Central memory CD4-positive, alpha-beta T cell (primary cell): ENCODE measurements at regions not wholly inside any gene's neighbourhood (a gene's known extent, or its start where the extent isn't known, plus 50 kb on each side); places are given as distances from the start of the nearest gene placed in this dataset.
A peak's percentile ranks its signal among the peaks of the same experiment; 100 is the strongest.

Source experiments
- DNase-seq: peaks from one replicate; pipeline ENCODE4 v3.0.0; 2022

DNA sequence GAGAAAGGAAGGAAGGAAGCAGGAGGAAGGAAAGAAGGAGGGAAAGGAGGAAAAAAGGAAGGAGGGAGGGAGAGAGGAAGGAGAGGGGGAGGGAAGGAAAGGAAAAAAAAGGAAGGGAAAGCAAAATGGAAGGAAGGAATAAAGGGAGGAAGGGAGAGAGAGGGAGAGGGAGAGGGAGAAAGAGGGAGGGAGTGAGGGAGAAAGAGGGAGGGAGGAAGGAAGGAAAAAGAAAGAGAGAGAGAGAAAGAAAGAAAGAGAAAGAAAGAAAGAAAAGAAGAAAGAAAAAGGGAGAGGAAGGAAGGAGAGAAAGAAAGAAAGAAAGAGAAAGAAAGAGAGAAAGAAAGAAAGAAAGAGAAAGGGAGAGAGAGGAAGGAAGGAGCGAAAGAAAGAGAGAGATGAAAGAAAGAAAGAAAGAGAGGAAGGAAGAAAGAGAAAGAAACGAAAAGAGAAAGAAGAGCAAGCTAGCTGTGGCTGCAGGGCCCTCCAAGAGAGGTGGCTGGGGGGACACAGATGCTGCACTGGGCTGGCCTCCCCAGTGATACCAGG, 472.4 kb upstream of the MGMT start:
- DNase-seq = no peak

DNA sequence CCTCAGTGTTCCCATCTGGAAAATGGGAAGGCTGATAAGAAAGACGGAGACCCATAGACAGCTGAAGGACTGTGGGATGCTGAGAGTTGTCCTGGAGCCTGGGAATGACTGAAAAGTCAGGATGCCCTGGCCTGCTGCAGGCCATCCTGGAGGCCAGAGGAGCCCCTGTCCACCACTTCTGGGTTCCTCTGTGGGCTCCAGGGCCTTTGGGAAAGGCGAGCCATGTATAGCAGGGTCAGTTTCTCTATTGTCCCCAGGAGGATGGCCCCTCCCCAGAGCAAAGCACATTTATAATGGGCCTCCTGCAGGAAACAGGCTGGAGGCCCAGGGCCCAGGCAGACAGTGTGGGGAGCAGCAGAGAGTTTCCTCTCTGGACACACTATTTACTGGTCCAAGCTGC, 471.4 kb upstream of the MGMT start:
- DNase-seq = no peak

DNA sequence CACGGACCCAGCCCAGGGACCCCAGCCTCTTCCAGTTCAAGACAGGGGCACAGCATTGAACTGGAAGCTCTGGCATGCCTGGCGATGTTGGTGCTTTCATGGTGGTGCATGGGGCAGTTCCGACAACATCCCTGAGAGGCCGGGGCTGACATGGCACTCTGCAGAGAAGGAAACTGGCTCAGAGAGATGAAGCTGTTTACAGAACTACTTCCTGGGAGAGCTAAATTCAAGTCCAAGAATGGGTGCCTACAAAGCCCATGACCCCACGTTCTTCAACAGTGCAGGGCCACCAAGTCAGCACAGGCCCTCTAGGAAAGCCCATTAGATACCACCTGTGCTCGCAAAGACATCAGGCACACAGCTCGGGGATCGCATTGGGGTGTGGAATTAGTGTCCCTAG, 470.9 kb upstream of the MGMT start:
- no peak for DNase-seq

DNA sequence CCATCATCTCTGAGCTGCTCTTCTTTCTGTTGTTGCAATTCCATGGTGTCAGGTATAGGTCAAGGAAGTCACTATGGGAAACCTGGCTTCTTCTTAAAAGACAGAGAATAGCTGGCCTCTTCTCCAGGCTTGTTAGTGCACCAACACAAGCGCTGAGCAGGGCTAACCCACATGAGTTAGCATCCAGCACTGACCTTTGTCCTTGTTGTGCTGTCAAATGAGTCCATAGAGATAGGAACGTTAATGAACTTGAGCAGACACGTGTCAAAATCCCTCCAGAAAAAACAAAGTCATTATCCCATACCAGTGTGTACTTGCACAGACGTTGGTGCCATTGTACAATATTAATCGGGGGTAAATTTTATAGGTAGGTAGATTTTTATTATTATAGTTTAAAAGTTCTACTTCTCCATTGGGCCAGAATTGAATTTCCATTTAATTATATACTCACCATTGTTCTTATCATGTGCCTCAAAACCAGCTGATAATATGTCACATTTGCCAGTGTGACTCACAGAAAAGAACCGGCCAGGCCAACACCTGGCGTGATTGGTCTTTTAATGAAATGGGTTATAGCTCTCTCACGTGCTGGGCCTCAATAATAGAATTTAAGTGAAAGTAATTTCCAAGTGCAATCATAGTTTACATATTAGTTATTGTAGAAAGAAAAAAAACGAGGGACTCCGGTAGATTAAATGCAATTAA, 468.8 kb upstream of the MGMT start:
- no peak for DNase-seq

DNA sequence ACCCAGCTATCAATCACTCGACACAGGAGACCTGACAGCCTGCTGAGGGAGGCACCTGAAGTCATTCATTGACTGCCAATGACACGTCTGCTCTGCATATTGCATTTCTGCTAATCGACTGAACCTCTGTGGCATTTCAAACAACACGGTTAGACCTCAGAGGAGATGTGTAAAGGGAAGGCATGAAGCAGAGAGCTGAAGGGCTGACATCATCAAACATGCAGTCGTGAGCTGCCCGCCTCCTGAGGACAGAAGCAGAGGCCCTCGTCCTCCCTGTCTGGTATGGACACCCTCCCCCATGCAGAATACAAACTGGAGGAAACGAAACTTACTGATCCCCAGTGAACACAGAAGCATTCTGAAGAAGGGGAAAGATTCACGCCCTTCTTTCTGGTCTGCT, 462.6 kb upstream of the MGMT start:
- DNase-seq = no peak

DNA sequence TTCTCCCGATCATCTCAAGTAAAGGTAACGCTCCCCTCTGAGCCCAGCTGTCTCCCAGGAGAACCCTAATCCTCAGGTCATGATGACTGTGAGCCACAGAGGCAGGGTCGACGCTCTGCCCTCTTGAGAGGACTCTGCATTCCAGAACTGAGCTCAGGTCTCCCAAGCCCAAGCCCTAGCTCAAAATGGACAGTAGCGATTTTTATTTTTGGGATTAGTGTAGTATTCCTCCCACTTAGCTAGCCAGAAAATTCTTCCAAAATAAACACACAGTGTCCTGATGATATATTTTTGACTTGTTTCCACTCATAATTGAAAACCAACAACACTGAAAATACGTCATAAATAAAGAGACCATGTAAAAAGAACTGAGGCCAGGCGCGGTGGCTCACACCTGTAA, 462.0 kb upstream of the MGMT start:
- DNase-seq = no peak

DNA sequence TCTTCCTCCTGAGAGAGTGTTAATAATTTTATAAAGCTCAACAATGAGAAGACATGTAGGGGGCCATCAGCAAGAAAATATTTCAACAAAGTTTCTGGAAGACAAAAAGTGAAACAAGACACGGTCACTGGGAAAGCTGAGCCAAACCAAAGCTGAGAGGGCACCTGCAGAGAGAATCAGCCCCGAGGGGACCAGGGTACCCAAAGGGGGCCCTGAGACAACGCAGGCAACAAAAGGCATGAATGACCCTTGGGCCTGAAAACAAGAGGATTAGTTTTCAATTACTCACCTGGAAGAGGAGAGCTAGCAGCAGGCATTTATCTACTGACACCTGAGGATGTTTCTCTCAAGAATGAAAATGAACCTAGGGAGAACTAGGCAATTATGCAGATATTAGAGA, 461.2 kb upstream of the MGMT start:
- DNase-seq = no peak

DNA sequence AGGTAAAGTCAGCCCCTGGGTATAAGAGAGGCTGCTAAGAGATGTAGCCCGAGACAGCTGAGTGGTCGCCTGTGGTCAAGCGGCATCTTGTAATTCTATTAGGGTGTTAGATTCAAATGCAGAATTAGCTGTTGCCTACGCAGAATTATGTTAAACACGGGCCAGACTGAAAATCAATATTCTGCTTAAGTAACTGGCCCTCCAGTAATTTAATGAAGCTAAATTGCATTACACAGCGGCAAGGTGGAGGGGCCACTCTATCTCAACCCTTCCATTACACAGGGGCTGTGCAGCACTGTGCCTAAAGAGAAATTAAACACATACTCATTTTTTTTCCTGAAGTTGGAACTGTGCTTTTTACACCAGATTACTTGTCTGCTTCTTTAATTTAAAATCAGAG, 448.5 kb upstream of the MGMT start:
- DNase-seq = no peak

DNA sequence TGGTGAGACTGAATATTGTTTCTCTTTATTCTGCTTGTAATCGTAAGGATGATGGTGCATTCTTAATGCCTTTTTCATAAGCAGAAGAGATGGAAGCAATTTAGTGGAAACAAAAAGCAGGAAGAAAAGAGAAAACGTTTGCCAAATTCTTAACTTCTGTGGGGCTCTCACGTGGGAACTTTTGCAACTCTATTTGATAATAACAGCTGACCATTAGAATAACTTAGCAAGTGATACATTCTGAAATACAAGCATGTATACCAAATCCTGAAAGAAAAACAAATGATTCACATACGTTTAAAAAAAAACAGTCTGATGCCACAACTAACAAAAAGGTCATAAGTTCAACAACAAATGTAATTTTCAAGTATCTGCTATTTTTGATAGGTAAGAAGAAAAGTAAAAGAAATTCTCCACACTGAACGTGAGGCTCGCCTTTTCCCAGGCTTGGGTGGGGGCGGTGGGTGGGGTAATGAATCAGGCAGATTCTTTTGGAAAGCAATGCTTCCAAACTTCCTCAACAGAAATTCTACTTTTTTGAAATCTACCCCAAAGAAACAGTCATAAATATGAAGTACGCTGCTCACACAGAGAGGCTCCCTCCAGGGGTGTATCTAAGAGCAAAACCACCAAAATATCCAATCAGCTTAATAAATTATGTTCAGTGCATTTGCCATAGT, 446.2 kb upstream of the MGMT start:
- no peak for DNase-seq

DNA sequence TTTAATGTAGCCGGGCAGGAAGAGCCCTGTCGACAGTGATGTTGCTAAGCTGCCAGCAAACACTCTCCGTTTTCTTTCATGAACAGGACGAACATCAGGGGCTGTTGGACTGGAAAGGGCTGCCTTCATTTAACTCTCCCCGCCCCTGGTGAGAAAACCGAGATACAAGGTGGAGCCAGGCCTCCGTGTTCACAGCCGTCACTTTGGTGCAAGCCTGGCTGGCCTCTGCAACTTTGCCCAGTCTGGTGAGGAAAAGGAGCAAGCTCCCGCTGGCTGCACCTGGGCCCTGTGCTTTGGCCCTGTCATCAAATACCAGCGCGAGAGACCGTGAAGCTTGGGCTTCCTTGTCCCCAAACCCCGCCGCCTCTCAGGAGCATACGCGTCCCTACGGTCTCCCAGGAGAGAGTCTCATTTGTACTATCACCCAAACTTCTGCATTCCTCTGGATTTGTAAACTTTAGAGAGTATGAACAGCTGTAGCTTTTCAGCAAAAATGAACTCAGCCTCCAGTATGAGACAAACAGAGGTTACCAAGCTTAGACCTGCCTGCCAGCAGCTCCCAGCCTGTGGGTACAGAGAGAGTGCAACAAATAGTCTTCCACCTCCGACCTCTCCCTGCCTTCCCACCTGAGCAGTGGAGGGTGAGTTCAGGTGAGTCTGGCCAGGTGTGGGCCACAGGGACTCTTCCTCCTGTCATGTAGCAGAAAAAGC, 445.3 kb upstream of the MGMT start:
- no peak for DNase-seq

DNA sequence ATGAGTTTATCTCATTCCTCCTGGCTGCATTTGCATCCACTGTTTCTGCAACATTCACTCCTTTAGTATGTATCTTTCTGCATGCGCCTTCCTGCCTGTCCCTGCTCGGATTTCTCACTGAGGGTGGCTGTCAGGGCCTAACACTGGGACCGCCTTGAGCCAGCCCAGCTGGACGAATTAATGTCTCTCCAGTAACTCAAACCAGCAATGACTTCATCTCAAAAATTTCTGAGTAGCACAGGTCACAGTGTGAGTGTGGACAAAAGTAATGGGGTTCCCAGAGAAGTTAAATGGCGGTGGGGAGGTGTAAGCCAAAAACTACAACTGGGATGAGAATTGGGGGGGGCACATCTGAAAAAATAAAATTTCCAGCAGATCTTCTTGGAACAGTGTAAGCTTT, 444.0 kb upstream of the MGMT start:
- DNase-seq = no peak

DNA sequence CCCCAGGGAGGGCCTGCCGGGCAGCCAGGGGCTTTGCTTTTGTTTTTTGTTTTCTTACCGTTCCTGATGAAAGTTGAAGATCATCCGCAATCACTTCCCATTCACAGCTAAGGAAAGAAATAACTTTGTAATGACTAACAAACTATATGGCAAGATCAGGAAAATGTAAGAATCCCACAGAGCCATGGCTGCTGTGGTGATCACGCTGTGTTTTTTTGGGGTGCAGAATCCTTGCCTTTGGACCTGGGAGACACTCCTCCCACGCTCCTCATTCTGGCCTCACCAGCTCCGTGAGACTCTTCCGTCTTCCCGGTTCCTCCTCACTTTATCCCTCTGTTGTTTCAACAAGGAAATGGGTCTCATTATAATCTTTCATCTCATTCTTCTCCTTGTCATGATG, 443.0 kb upstream of the MGMT start:
- DNase-seq = no peak

DNA sequence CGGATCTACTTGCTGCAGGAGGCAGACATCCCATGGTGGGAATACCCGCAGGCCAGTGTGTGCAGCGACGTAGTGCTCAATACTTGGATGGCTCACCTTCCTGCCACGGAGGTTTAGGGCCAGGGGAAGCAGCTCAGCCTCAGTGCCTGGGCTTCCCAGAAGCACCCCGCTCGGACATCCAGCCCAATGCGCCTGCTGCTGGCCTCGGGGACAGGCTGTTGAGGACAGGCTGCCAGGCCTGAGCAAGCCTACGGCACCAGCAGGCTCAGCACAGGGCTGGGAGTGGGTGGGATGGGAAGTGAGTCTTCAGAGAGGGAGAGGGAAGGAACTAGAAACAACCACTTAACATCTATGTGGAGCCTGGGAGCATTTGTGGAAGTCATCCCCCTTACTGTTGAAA, 441.3 kb upstream of the MGMT start:
- DNase-seq = no peak

DNA sequence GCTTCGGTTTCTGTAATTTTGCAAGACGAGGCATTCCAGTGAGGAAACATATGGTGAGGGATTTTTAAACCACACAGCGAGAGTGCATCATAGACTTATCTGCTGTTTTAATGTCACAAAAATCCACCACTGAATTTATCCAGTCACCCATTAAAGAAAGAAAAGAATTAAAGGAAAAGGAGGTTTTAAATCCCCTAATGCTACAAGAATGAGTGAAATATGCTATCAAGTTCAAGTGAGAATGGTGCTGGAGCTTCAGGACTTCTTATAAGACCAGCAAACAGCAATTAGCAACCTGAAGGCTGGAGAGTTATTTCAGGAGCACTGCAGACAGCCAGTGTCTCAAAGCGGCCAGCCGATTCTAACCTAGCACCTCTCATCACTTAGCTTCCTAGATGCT, 439.1 kb upstream of the MGMT start:
- DNase-seq = no peak

DNA sequence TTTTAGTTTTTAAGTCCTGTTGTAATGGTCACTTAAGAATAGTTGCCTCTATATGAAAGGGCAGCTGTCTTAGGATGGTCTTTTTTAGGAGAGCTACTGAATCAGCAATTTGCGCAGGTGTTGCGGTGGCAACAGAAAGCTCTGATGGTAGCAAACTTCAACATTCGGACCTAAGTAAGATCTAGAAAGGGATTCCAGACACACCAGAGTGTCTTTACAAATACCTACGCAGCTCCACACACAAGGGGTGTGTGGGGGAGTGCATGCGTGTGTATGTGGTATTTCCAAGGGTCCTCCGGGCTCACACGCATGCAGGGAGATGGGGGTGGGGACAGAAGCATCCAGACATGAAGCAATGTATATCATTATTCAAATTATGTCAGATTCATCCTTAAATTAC, 438.6 kb upstream of the MGMT start:
- no peak for DNase-seq

DNA sequence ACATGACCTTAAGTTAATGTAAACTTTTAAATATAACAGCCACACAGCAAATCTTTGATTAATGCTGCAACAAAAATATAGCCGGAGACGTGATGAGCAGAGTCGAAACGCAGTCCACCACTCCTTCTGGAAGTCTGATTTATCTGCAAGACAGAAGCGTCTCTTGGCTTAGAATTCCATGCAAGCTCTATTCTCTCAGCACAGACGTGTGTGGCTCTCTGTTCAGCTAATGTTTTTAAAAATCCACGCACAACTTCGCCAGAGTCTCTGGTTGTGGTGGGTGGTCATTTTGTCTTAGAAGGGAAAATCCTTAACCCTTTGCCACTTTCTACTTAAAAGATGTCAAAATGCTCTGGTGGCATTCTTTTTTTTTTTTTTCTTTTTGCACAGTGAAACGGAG, 438.0 kb upstream of the MGMT start:
- no peak for DNase-seq

DNA sequence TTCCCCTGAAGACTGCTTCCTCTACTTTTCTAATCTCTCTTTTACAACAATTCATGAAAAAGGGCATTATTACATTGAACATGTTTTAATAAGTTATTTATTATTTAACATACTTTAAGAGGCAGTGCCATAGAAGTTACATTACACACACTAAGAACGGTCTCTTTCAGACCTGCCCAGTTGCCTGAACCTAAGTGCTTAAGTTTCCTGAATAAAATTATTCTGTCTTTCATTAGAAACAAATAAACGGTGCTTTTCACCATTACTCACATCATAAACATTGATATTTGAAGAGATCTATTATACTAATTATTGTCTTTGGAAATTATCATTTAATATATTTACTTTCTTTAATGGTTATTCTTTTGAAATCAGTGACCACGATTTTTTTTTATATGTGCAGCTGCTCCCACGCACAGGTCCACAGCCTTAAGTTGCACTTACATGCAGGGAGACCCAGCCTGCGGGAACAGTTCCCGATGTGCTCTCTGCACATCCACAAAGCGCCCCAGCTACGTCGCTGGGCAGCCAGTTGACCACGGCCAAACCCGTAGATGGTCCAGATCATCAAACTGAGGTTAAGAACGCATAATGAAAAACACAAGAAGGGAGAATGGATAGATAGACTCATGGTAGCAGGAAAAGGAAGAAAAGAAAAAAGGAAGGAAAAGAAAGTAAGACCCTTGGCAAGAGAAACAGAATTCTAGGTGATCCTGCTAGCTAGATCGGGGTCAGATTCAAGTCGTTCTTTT, 437.0 kb upstream of the MGMT start:
- no peak for DNase-seq

DNA sequence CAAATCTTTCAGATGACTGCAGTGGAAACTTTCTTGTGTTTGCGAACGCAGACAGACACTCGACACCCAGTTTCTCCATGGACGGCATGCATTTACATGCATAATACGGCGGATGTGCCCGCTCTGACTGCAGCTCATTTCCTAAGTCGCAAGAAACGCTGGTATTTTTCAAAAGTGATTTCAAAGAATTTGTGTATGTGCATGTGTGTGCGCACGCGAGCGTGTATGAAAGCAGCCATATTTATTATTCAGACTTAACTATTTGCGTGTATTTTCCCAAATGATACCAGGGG, 436.5 kb upstream of the MGMT start:
- DNase-seq = no peak

DNA sequence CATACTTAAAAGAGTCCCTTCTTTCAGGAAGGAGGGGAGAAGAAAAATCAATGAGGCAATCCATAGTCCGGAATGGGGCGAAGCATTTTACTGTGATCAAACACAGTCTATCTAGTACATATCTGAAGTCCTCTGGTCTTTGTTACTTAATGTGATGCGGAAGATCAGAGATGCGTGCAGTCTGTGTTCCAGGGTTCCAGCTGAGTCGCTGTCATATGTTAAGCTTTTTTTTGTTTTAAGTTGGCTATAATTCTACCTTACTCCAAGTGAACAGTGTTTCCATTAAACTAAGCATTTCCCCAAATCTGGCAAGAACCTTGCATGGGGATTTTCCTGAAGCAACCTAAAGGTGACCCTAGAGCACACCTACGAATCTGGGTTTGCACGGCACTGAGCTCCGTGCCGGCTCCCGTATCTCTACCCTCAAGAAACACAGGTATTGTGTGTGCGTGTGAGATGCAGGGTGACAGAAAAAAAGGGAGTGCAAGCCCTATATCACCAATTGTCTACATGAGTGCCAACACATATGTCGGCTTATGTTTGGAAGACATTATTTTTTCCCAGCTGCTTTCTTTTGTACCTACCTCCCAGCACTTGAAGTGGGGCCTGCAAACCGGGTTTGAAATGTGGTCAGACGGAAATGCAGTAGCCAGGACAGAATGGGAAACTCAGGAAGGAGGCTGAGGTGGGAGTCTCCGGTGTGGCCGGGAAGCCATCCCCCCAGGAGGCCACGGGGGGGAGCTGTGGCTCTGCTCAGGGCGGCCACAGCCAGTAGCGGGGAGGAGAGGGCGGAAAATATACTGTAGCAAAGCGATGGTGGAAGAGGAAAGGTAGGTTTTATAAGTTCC, 435.8 kb upstream of the MGMT start:
- DNase-seq = peak; percentile 25

DNA sequence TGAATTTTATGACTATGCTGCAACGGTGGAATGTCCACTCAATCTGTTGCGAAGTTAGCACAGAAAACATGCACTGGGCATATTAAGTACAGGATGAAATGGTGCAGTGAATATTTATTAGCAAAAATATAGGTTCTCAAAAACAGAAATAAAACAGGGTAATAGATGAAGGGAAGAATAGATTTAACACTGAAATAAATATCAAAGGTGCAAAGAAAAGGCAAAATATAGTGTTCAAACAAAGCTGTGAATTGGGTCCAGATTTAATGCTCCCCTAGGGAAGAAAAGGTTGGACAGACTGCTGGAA, 435.2 kb upstream of the MGMT start:
- DNase-seq = no peak

DNA sequence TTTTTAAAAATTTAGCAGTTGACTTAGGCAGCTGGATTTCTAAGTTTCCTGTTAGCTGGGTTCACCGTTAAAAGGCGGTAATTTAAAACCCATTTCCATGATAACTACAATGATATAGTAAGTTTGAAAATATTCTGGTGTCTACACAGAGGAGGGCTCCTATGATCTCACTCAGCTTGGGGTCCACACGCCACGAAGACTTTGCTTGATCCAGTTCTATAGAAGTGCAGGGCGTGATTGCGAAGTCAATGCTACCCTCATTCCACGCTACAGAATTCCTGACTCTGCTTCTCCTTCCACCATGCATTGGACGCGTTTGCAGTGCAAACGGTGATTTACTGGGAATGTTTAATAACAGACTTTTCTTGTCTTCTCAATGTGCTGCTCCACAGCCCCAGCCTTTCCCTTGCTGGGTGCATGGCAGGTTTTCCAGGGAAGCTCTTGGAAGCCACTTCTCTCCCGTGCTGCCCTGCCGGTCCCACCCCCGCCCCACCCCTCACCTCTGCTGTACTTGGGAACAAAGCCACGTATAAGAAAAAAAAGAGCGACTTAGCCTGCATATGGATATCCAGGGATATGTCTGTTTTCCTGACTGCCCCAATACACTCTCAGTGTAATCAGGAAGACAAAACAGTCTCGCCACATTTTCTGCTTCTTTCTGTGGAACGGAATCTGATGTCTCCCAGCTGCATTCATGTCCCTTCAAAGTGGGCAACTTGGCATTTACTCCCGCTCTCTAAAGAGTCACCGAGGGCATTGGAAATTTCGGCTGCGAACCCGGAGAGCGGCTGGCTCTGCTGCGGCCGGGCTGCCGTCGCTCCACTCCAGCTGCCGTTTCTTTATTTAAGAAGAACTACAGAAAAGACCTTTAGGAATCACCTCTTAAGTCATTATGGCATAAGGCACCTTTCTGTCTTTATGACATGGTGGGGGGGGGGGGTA, 434.4 kb upstream of the MGMT start:
- DNase-seq = no peak

DNA sequence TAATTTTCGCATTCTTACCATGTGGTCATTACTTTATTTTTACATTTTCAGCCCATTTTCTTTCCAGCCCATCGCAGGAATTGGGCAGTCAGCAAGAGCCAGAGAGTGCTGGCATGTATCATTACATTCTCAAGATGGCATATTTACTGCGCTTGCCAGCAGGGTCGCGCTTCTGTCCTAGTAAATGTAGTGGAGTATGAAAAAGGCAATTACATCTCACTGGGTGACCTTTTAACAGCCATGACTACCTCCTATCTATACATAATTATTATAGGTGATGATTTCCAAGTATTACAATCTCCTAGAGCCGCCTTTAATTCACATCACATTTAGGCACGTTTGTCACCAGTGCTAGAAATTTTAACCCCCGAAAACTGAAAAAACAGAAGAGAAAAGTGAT, 433.7 kb upstream of the MGMT start:
- no peak for DNase-seq
